SK-N-SH (cell line): ENCODE measurements at regions not wholly inside any gene's neighbourhood (a gene's known extent, or its start where the extent isn't known, plus 50 kb on each side); places are given as distances from the start of the nearest gene placed in this dataset.

Source experiments
- CTCF ChIA-PET: fragments of 300-600, 350-600 bp; formaldehyde crosslinking; extraction: SDS; loops from one replicate; lab custom pipeline; 2021; lab: Yijun Ruan, JAX
- POLR2A ChIA-PET: fragments of 350-600 bp; sonication (Branson Sonifier 250); formaldehyde crosslinking; extraction: SDS; loops from one replicate; lab custom pipeline; 2020; ENCODE audit warnings: antibody characterized with exemption, inconsistent platforms; lab: Yijun Ruan, JAX
- DNase-seq: peaks from one replicate; pipeline ENCODE4 v3.0.0; 2012
- H2AFZ ChIP-seq: fragments of 200-600 bp; sonication (generic); 2 replicates; pipeline ENCODE4 v1.8.1; 2016; ENCODE audit warnings: antibody characterized with exemption, mild to moderate bottlenecking, low read depth
- H3F3A ChIP-seq: fragments of 200-600 bp; sonication (generic); replicated peaks from 2 replicates; pipeline ENCODE3; 2016; ENCODE audit warnings: antibody characterized with exemption, mild to moderate bottlenecking; ENCODE audit not compliant: insufficient read depth
- H3K27ac ChIP-seq, 2 experiments: fragments of 200-500 bp in 1 of 2; fragments of 200-600 bp in 1 of 2; sonication (Bioruptor generic) in 1 of 2; sonication (generic), shearing (Covaris generic) in 1 of 2; 2 replicates each; pipeline versions ENCODE4 v1.5.1 to v1.6.1; 2014 to 2016; ENCODE audit warnings: low read depth in 2 of 2, inconsistent platforms in 1 of 2, low read length in 1 of 2, mild to moderate bottlenecking in 1 of 2, mixed read lengths in 1 of 2
- H3K27me3 ChIP-seq: fragments of 200-600 bp; sonication (generic), shearing (Covaris generic); 2 replicates; pipeline ENCODE4 v1.6.1; 2016; ENCODE audit warnings: mixed run types; ENCODE audit not compliant: insufficient read depth
- H3K36me3 ChIP-seq, 2 experiments: fragments of 200-500 bp in 1 of 2; fragments of 200-600 bp in 1 of 2; sonication (Bioruptor generic) in 1 of 2; sonication (generic) in 1 of 2; replicated peaks in 1 of 2; 2 replicates each; pipeline versions ENCODE3 to v1.5.1; 2014 to 2016; ENCODE audit warnings: low read length in 1 of 2, mild to moderate bottlenecking in 1 of 2; ENCODE audit not compliant: insufficient read depth in 2 of 2, control insufficient read depth in 1 of 2
- H3K4me1 ChIP-seq, 2 experiments: fragments of 200-500 bp in 1 of 2; fragments of 200-600 bp in 1 of 2; sonication (Bioruptor generic) in 1 of 2; sonication (generic), shearing (Covaris generic) in 1 of 2; 2 replicates each; pipeline versions ENCODE4 v1.5.1 to v1.6.1; 2014 to 2016; ENCODE audit warnings: low read depth in 1 of 2, low read length in 1 of 2, mixed run types in 1 of 2; ENCODE audit not compliant: insufficient read depth in 2 of 2, control insufficient read depth in 1 of 2
- H3K4me2 ChIP-seq: fragments of 200-600 bp; sonication (generic), shearing (Covaris generic); 2 replicates; pipeline ENCODE4 v1.6.1; 2017; ENCODE audit warnings: mixed run types
- H3K4me3 ChIP-seq, 2 experiments: fragments of 200-500 bp in 1 of 2; fragments of 200-600 bp in 1 of 2; sonication (Bioruptor generic) in 1 of 2; sonication (generic), shearing (Covaris generic) in 1 of 2; 2 replicates each; pipeline versions ENCODE4 v1.5.1 to v1.8.1; 2014 to 2016; ENCODE audit warnings: low read depth in 2 of 2, inconsistent platforms in 1 of 2, low read length in 1 of 2, mild to moderate bottlenecking in 1 of 2, mixed read lengths in 1 of 2, moderate library complexity in 1 of 2
- H3K79me2 ChIP-seq: fragments of 200-600 bp; sonication (generic); 2 replicates; pipeline ENCODE4 v1.8.1; 2017; ENCODE audit warnings: mild to moderate bottlenecking; ENCODE audit not compliant: insufficient read depth
- H3K9ac ChIP-seq: fragments of 200-600 bp; sonication (generic); 2 replicates; pipeline ENCODE4 v1.6.1; 2017; ENCODE audit warnings: mixed run types
- H3K9me2 ChIP-seq: fragments of 200-600 bp; sonication (generic); 2 replicates; pipeline ENCODE4 v1.6.1; 2017; ENCODE audit warnings: mixed run types
- H3K9me3 ChIP-seq: fragments of 200-600 bp; sonication (generic); 2 replicates; pipeline ENCODE4 v1.6.1; 2017; ENCODE audit warnings: mixed run types, mild to moderate bottlenecking, moderate library complexity
- H4K20me1 ChIP-seq: fragments of 200-600 bp; sonication (generic); 2 replicates; pipeline ENCODE4 v1.6.1; 2017; ENCODE audit warnings: mild to moderate bottlenecking, mixed run types; ENCODE audit not compliant: insufficient read depth
- EP300 ChIP-seq, 2 experiments: IDR thresholded peaks; 2 replicates each; pipeline versions ENCODE4 v1.4.0 to v1.6.1; 2012; ENCODE audit warnings: borderline replicate concordance in 1 of 2, low read depth in 1 of 2, low read length in 1 of 2
- FOXJ3 ChIP-seq: sonication (generic); formaldehyde crosslinking; IDR thresholded peaks from 2 replicates; pipeline ENCODE4 v1.5.1; 2020; ENCODE audit warnings: mild to moderate bottlenecking, missing genetic modification reagents
- FOXM1 ChIP-seq: IDR thresholded peaks from 2 replicates; pipeline ENCODE4 v1.4.0; 2012; ENCODE audit warnings: low read depth, mild to moderate bottlenecking
- MEF2A ChIP-seq: IDR thresholded peaks from 2 replicates; pipeline ENCODE4 v1.4.0; 2012; ENCODE audit warnings: low read depth, borderline replicate concordance
- MXI1 ChIP-seq: IDR thresholded peaks from 2 replicates; pipeline ENCODE4 v1.6.1; 2012; ENCODE audit warnings: mild to moderate bottlenecking, low read depth, low read length, improper control_type of control experiment
- NRF1 ChIP-seq: IDR thresholded peaks from 2 replicates; pipeline ENCODE4 v1.6.1; 2012; ENCODE audit warnings: low read depth, mild to moderate bottlenecking, low read length
- RFX5 ChIP-seq: IDR thresholded peaks from 2 replicates; pipeline ENCODE4 v1.6.1; 2012; ENCODE audit warnings: mild to moderate bottlenecking, improper control_type of control experiment, low read length
- RXRA ChIP-seq: IDR thresholded peaks from 2 replicates; pipeline ENCODE4 v1.4.0; 2012; ENCODE audit warnings: low read depth, mild to moderate bottlenecking, borderline replicate concordance
- SIN3A ChIP-seq: IDR thresholded peaks from 2 replicates; pipeline ENCODE4 v1.6.1; 2012; ENCODE audit warnings: low read depth, mild to moderate bottlenecking, low read length, moderate library complexity, borderline replicate concordance
- SMC3 ChIP-seq: IDR thresholded peaks from 2 replicates; pipeline ENCODE4 v1.6.1; 2012; ENCODE audit warnings: low read depth, low read length, improper control_type of control experiment
- WGBS: methylation state at CpG from one replicate; pipeline ENCODE4 v1.1.6; 2017; ENCODE audit warnings: low lambda C conversion rate; 5-methylcytosine and 5-hydroxymethylcytosine counted together
- TF ChIP-seq, protein P1 (sequence below): IDR thresholded peaks from 2 replicates; pipeline ENCODE4 v1.4.0; 2012; ENCODE audit warnings: low read depth, borderline replicate concordance
- TF ChIP-seq, protein P2 (sequence below): fragments of 150-350 bp; IDR thresholded peaks from 2 replicates; pipeline ENCODE4 v1.6.1; 2016; ENCODE audit warnings: mild to moderate bottlenecking, low read depth, low read length
- TF ChIP-seq, protein P3 (sequence below): fragments of 200-600 bp; sonication (generic); IDR thresholded peaks from 2 replicates; pipeline ENCODE4 v1.6.1; 2017; ENCODE audit warnings: antibody characterized with exemption, mild to moderate bottlenecking, moderate library complexity

- no peaks in the 10 kb centered on the region for H3K4me1 ChIP-seq
- TF ChIP-seq MXI1, result no peak
- TF ChIP-seq, protein P1, sequence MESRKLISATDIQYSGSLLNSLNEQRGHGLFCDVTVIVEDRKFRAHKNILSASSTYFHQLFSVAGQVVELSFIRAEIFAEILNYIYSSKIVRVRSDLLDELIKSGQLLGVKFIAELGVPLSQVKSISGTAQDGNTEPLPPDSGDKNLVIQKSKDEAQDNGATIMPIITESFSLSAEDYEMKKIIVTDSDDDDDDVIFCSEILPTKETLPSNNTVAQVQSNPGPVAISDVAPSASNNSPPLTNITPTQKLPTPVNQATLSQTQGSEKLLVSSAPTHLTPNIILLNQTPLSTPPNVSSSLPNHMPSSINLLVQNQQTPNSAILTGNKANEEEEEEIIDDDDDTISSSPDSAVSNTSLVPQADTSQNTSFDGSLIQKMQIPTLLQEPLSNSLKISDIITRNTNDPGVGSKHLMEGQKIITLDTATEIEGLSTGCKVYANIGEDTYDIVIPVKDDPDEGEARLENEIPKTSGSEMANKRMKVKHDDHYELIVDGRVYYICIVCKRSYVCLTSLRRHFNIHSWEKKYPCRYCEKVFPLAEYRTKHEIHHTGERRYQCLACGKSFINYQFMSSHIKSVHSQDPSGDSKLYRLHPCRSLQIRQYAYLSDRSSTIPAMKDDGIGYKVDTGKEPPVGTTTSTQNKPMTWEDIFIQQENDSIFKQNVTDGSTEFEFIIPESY, result no peak
- H3K27ac ChIP-seq, result no peak overlapping the region
- no peaks in the 10 kb centered on the region; the same call in 1 of the 2 replicates for H4K20me1 ChIP-seq
- H2AFZ ChIP-seq, result no peak overlapping the region
- peaks cover 34% of the 10 kb centered on the region for H3K79me2 ChIP-seq
- H3K36me3 ChIP-seq, result no peaks in the 10 kb centered on the region
- WGBS, result 76% methylated on average over 5 of the region's 5 CpGs
- no peak for DNase-seq
- no peak overlapping the region for H3K4me2 ChIP-seq
- H3K9me2 ChIP-seq, result no peaks in the 10 kb centered on the region
- CTCF ChIA-PET, result interaction anchor here (1.0 kb wide), 1 partner anchor 16 kb away, joined by 3 read pairs; no protein-coding TSS in a partner anchor
- H3K27me3 ChIP-seq, result no peaks in the 10 kb centered on the region
- H3K9ac ChIP-seq, result no peak overlapping the region
- no peaks in the 10 kb centered on the region for H3F3A ChIP-seq
- no peaks in the 10 kb centered on the region for H3K9me3 ChIP-seq
- POLR2A ChIA-PET, result no interaction called here
- no peak overlapping the region for H3K4me3 ChIP-seq
These were observed 404.6 kb downstream of the SOX9 start for GRCh38 chr17:72525225-72526015.

DNA sequence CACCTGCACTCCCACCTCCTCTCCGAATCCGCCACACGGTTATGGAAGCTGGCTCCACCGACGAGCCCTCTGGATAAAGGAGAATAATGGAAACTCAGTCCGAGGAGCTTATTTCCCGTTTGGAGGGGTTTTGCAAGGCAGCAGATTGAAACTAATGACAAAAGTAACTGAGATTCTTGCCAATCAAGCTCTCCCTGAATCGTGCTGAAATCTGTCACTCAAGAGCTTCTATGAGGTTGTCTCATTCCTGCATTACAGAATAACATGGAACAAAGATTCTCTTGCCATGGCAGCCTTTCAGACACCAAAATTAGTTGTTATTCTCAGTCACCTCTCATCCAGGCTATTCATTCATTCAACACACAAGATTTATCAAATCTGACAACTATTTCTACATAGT lies 405.9 kb downstream of the SOX9 start:
- H3K4me1 ChIP-seq, result no peaks in the 10 kb centered on the region
- TF ChIP-seq MEF2A (no peak), RFX5 (no peak), SIN3A (no peak), NRF1 (no peak), FOXM1 (no peak), RXRA (no peak), EP300 (IDR thresholded peaks at IDR 0.05; ENCODE audit: borderline replicate concordance in 1 of 2, low read depth in 1 of 2, low read length in 1 of 2) (no peak), FOXJ3 (CRISPR knock-in tag) (no peak), SMC3 (no peak)
- TF ChIP-seq, protein P2, sequence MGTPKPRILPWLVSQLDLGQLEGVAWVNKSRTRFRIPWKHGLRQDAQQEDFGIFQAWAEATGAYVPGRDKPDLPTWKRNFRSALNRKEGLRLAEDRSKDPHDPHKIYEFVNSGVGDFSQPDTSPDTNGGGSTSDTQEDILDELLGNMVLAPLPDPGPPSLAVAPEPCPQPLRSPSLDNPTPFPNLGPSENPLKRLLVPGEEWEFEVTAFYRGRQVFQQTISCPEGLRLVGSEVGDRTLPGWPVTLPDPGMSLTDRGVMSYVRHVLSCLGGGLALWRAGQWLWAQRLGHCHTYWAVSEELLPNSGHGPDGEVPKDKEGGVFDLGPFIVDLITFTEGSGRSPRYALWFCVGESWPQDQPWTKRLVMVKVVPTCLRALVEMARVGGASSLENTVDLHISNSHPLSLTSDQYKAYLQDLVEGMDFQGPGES, result no peak
- TF ChIP-seq, protein P3, sequence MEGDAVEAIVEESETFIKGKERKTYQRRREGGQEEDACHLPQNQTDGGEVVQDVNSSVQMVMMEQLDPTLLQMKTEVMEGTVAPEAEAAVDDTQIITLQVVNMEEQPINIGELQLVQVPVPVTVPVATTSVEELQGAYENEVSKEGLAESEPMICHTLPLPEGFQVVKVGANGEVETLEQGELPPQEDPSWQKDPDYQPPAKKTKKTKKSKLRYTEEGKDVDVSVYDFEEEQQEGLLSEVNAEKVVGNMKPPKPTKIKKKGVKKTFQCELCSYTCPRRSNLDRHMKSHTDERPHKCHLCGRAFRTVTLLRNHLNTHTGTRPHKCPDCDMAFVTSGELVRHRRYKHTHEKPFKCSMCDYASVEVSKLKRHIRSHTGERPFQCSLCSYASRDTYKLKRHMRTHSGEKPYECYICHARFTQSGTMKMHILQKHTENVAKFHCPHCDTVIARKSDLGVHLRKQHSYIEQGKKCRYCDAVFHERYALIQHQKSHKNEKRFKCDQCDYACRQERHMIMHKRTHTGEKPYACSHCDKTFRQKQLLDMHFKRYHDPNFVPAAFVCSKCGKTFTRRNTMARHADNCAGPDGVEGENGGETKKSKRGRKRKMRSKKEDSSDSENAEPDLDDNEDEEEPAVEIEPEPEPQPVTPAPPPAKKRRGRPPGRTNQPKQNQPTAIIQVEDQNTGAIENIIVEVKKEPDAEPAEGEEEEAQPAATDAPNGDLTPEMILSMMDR, result no peak
- TF ChIP-seq, protein P1, result no peak
- POLR2A ChIA-PET, result no interaction called here
- CTCF ChIA-PET, result interaction anchor here (0.7 to 4.4 kb wide), 3 partner anchors 11 to 33 kb away, joined by 3 to 31 read pairs (median 3); no protein-coding TSS in a partner anchor
- no peak overlapping the region for H2AFZ ChIP-seq
- H3K27ac ChIP-seq, result no peak overlapping the region
- no peak overlapping the region for H3K4me3 ChIP-seq
- H3K9me3 ChIP-seq, result no peaks in the 10 kb centered on the region
- WGBS, result 89% methylated on average over 8 of the region's 8 CpGs
- H3F3A ChIP-seq, result no peaks in the 10 kb centered on the region
- no peaks in the 10 kb centered on the region for H3K9me2 ChIP-seq
- no peak overlapping the region for H3K4me2 ChIP-seq
- no peaks in the 10 kb centered on the region for H3K36me3 ChIP-seq
- H3K9ac ChIP-seq, result no peak overlapping the region
- H3K79me2 ChIP-seq, result peaks cover 22% of the 10 kb centered on the region
- H3K27me3 ChIP-seq, result no peaks in the 10 kb centered on the region
- H4K20me1 ChIP-seq, result no peaks in the 10 kb centered on the region; the same call in 1 of the 2 replicates
- DNase-seq, result no peak
